GM23248 (cell line): ENCODE measurements at regions not wholly inside any gene's neighbourhood (a gene's known extent, or its start where the extent isn't known, plus 50 kb on each side); places are given as distances from the start of the nearest gene placed in this dataset.

Experiments used
- EZH2 ChIP-seq: fragments of 200-600 bp; sonication (generic); IDR thresholded peaks from 2 replicates; pipeline ENCODE4 v1.6.1; 2018; ENCODE audit warnings: antibody characterized with exemption, mild to moderate bottlenecking; ENCODE audit not compliant: insufficient read depth, poor library complexity, severe bottlenecking
- EZH2phosphoT487 ChIP-seq: fragments of 200-600 bp; sonication (generic); IDR thresholded peaks from 2 replicates; pipeline ENCODE4 v1.6.1; 2018; ENCODE audit warnings: antibody characterized with exemption, moderate library complexity, mild to moderate bottlenecking, low read depth; ENCODE audit not compliant: insufficient read depth

DNA sequence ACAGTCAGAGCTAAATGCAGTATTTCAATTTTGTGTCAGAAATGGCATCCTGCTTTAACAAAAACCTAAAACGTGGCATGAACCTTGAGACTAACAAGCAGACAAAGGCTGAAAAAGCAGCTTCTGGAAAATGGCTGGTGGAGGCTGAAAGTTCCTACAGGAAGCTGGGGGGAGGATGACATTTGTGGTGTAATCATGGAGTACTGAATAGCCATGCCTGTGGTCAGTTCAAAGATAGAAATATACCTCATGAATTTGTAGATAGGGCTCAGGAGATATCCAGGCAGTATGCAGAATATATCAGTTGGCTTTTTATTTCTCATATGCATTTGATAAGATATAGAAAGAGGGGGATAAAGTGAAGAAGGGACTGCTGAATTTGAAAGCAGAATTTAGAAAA, 181.7 kb downstream of the UQCRFS1 start:
- TF ChIP-seq EZH2 (no peak), EZH2phosphoT487 (no peak)
